Trophoblast cell (in vitro differentiated cells and primary cell): ENCODE measurements at regions not wholly inside any gene's neighbourhood (a gene's known extent, or its start where the extent isn't known, plus 50 kb on each side); places are given as distances from the start of the nearest gene placed in this dataset.

ENCODE experiments used
- DNase-seq, 2 donors: peaks; one replicate each; pipeline ENCODE4 v3.0.0-alpha.2; 2016
- H2AFZ ChIP-seq: 2 replicates; pipeline ENCODE4 v1.6.1; 2013; ENCODE audit warnings: low read length, moderate library complexity, mild to moderate bottlenecking; ENCODE audit not compliant: insufficient read depth, poor library complexity
- H2AK5ac ChIP-seq: 2 replicates; pipeline ENCODE4 v1.6.1; 2013; ENCODE audit warnings: mild to moderate bottlenecking, low read length
- H2BK120ac ChIP-seq: 2 replicates; pipeline ENCODE4 v1.6.1; 2013; ENCODE audit warnings: low read length, mild to moderate bottlenecking, moderate library complexity; ENCODE audit not compliant: insufficient read depth, poor library complexity
- H2BK12ac ChIP-seq: 2 replicates; pipeline ENCODE4 v1.6.1; 2013; ENCODE audit warnings: mild to moderate bottlenecking, low read length, moderate library complexity
- H2BK5ac ChIP-seq: 2 replicates; pipeline ENCODE4 v1.6.1; 2013; ENCODE audit warnings: low read length, low read depth, moderate library complexity, mild to moderate bottlenecking; ENCODE audit not compliant: poor library complexity
- H3K14ac ChIP-seq: 2 replicates; pipeline ENCODE4 v1.6.1; 2013; ENCODE audit warnings: mild to moderate bottlenecking, low read length
- H3K18ac ChIP-seq: 2 replicates; pipeline ENCODE4 v1.6.1; 2013; ENCODE audit warnings: mild to moderate bottlenecking, low read length
- H3K23ac ChIP-seq: 2 replicates; pipeline ENCODE4 v1.6.1; 2013; ENCODE audit warnings: low read length
- H3K27ac ChIP-seq: 2 replicates; pipeline ENCODE4 v1.5.1; 2013; ENCODE audit warnings: low read depth, mild to moderate bottlenecking, inconsistent platforms, low read length, moderate library complexity
- H3K27me3 ChIP-seq: 2 replicates; pipeline ENCODE4 v1.6.1; 2013; ENCODE audit warnings: inconsistent platforms, mild to moderate bottlenecking, low read length, moderate library complexity; ENCODE audit not compliant: insufficient read depth
- H3K36me3 ChIP-seq, 2 experiments: 1 replicate in 1 of 2; 2 replicates in 1 of 2; pipeline ENCODE4 v1.6.1; 2013; ENCODE audit warnings: low read length in 2 of 2, mild to moderate bottlenecking in 2 of 2, moderate library complexity in 1 of 2; ENCODE audit not compliant: insufficient read depth in 2 of 2, control insufficient read depth in 1 of 2
- H3K4ac ChIP-seq: 2 replicates; pipeline ENCODE4 v1.6.1; 2013; ENCODE audit warnings: low read depth, mild to moderate bottlenecking, low read length, moderate library complexity
- H3K4me1 ChIP-seq, 2 experiments: 1 replicate in 1 of 2; 2 replicates in 1 of 2; pipeline ENCODE4 v1.6.1; 2013; ENCODE audit warnings: low read length in 2 of 2, mild to moderate bottlenecking in 2 of 2, moderate library complexity in 1 of 2; ENCODE audit not compliant: insufficient read depth in 2 of 2, control insufficient read depth in 1 of 2
- H3K4me2 ChIP-seq: 2 replicates; pipeline ENCODE4 v1.6.1; 2013; ENCODE audit warnings: inconsistent platforms, mild to moderate bottlenecking, low read length, moderate library complexity
- H3K4me3 ChIP-seq: 2 replicates; pipeline ENCODE4 v1.5.1; 2013; ENCODE audit warnings: mild to moderate bottlenecking, low read depth, low read length, inconsistent platforms
- H3K79me1 ChIP-seq: one replicate; pipeline ENCODE4 v1.6.1; 2013; ENCODE audit warnings: low read length
- H3K79me2 ChIP-seq: 2 replicates; pipeline ENCODE4 v1.6.1; 2013; ENCODE audit warnings: low read length, mild to moderate bottlenecking; ENCODE audit not compliant: control insufficient read depth, insufficient read depth, poor library complexity
- H3K9ac ChIP-seq: 2 replicates; pipeline ENCODE4 v1.6.1; 2013; ENCODE audit warnings: mild to moderate bottlenecking, low read length
- H3K9me3 ChIP-seq: 2 replicates; pipeline ENCODE4 v1.6.1; 2013; ENCODE audit warnings: low read depth, mild to moderate bottlenecking, control low read depth, inconsistent platforms, low read length; ENCODE audit not compliant: insufficient read depth
- H4K12ac ChIP-seq: 2 replicates; pipeline ENCODE4 v1.6.1; 2013; ENCODE audit warnings: low read depth, mild to moderate bottlenecking, low read length, moderate library complexity
- H4K8ac ChIP-seq: 2 replicates; pipeline ENCODE4 v1.6.1; 2013; ENCODE audit warnings: low read depth, mild to moderate bottlenecking, low read length, moderate library complexity
- H4K91ac ChIP-seq: one replicate; pipeline ENCODE4 v1.6.1; 2013; ENCODE audit warnings: low read depth, mild to moderate bottlenecking, low read length, moderate library complexity
- WGBS: extraction: QIAGEN DNeasy Blood & Tissue Kit; methylation state at CpG from one replicate; pipeline ENCODE4 v1.1.7; 2013; ENCODE audit warnings: missing lambda C conversion rate; ENCODE audit not compliant: insufficient read length, insufficient coverage; ENCODE audit errors: extremely low coverage; 5-methylcytosine and 5-hydroxymethylcytosine counted together

- Histone ChIP-seq H3K9ac (no peak overlapping the region), H3K18ac (no peak overlapping the region), H3K79me1 (no peaks in the 10 kb centered on the region), H2BK120ac (no peak overlapping the region), H3K4me3 (no peak overlapping the region), H3K79me2 (no peaks in the 10 kb centered on the region), H2AK5ac (no peak overlapping the region), H3K4me2 (no peak overlapping the region), H4K8ac (no peak overlapping the region), H3K27ac (no peak overlapping the region), H3K4me1 (no peaks in the 10 kb centered on the region), H3K36me3 (no peaks in the 10 kb centered on the region), H2AFZ (no peak overlapping the region), H4K12ac (no peak overlapping the region), H3K23ac (no peak overlapping the region), H2BK12ac (no peak overlapping the region), H3K9me3 (no peaks in the 10 kb centered on the region), H3K4ac (no peak overlapping the region), H4K91ac (no peak overlapping the region), H3K27me3 (no peaks in the 10 kb centered on the region), H2BK5ac (no peak overlapping the region), H3K14ac (no peak overlapping the region)
- WGBS = no CpG with 5 or more reads among the region's 2 CpGs
- no peak for DNase-seq
These were observed 348.2 kb downstream of the IRX1 start for GRCh38 chr5:3943859-3944258.

DNA sequence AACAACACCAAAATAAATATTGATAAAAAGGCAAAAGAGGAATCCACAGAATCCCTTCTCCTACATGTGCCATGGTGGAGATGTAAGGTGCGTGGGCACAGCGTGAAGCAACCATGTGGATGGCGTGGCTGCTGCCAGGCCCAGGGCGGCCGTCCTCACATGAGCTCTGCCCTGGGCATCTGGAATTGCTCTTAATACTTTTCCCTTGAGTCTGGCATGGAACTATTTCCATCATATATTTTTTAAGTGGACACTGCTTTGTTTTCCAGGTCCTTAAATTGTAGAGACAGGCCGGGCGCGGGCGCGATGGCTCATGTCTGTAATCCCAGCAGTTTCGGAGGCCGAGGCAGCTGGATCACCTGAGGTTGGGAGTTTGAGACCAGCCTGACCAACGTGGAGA is 349.3 kb downstream of the IRX1 start:
- Histone ChIP-seq H2AK5ac (no peak overlapping the region), H3K36me3 (no peaks in the 10 kb centered on the region), H4K8ac (no peak overlapping the region), H3K79me1 (no peaks in the 10 kb centered on the region), H3K14ac (no peak overlapping the region), H3K9me3 (peaks cover 3% of the 10 kb centered on the region), H3K27me3 (no peaks in the 10 kb centered on the region), H3K4ac (no peak overlapping the region), H3K79me2 (no peaks in the 10 kb centered on the region), H2BK5ac (no peak overlapping the region), H3K4me2 (no peak overlapping the region), H3K27ac (no peak overlapping the region), H4K91ac (no peak overlapping the region), H3K18ac (no peak overlapping the region), H3K4me3 (no peak overlapping the region), H4K12ac (no peak overlapping the region), H2AFZ (no peak overlapping the region), H2BK120ac (no peak overlapping the region), H3K23ac (no peak overlapping the region), H3K9ac (no peak overlapping the region), H3K4me1 (no peaks in the 10 kb centered on the region), H2BK12ac (no peak overlapping the region)
- no peak for DNase-seq
- WGBS = no CpG with 5 or more reads among the region's 13 CpGs

DNA sequence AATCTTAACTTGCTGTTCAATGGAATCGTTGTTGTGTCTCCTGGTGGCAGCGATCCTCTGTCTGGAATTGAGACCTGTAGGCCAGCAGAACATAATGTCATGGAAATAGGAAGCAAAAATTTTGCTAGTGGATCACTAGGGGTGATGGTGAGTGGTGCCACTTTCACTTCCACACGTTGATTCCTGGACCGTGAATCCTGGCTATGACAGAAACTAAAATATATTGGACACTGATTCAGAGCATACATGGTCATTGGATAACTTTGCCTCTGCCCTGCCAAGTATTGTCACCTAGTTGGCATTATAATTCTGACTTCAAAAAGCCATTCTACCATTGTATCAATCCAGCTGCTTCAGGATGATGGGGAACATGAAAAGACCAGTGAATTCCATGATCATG is 353.2 kb downstream of the IRX1 start:
- no peaks in the 10 kb centered on the region for H3K27me3 ChIP-seq
- H3K4me1 ChIP-seq = no peaks in the 10 kb centered on the region
- H4K8ac ChIP-seq = no peak overlapping the region
- H3K18ac ChIP-seq = no peak overlapping the region
- no peak overlapping the region for H3K27ac ChIP-seq
- no peak overlapping the region for H3K4me3 ChIP-seq
- no peak overlapping the region for H3K14ac ChIP-seq
- no peak overlapping the region for H2BK5ac ChIP-seq
- no peaks in the 10 kb centered on the region for H3K79me1 ChIP-seq
- H3K79me2 ChIP-seq = no peaks in the 10 kb centered on the region
- no peak overlapping the region for H2BK120ac ChIP-seq
- no peak overlapping the region for H4K91ac ChIP-seq
- WGBS = no CpG with 5 or more reads among the region's 4 CpGs
- no peak overlapping the region for H2AFZ ChIP-seq
- DNase-seq = no peak
- no peak overlapping the region for H3K4me2 ChIP-seq
- no peak overlapping the region for H2AK5ac ChIP-seq
- no peak overlapping the region for H3K23ac ChIP-seq
- no peak overlapping the region for H2BK12ac ChIP-seq
- no peaks in the 10 kb centered on the region for H3K36me3 ChIP-seq
- H3K9ac ChIP-seq = no peak overlapping the region
- H4K12ac ChIP-seq = no peak overlapping the region
- H3K9me3 ChIP-seq = peaks cover 4% of the 10 kb centered on the region
- H3K4ac ChIP-seq = no peak overlapping the region

- H3K4me1 ChIP-seq = no peaks in the 10 kb centered on the region
- no peak overlapping the region for H3K4ac ChIP-seq
- no peak overlapping the region for H3K4me3 ChIP-seq
- no peaks in the 10 kb centered on the region for H3K36me3 ChIP-seq
- H4K8ac ChIP-seq = no peak overlapping the region
- H3K14ac ChIP-seq = no peak overlapping the region
- no peak overlapping the region for H3K18ac ChIP-seq
- H2AK5ac ChIP-seq = no peak overlapping the region
- H2AFZ ChIP-seq = no peak overlapping the region
- no peak overlapping the region for H2BK5ac ChIP-seq
- no peak for DNase-seq
- no peak overlapping the region for H3K4me2 ChIP-seq
- no peak overlapping the region for H3K9ac ChIP-seq
- H2BK12ac ChIP-seq = no peak overlapping the region
- no CpG with 5 or more reads among the region's 3 CpGs for WGBS
- no peak overlapping the region for H4K91ac ChIP-seq
- no peak overlapping the region for H3K27ac ChIP-seq
- no peak overlapping the region for H3K23ac ChIP-seq
- peaks cover 7% of the 10 kb centered on the region for H3K9me3 ChIP-seq
- no peak overlapping the region for H2BK120ac ChIP-seq
- no peak overlapping the region for H4K12ac ChIP-seq
- H3K79me2 ChIP-seq = no peaks in the 10 kb centered on the region
- H3K27me3 ChIP-seq = no peaks in the 10 kb centered on the region
- no peaks in the 10 kb centered on the region for H3K79me1 ChIP-seq
These were observed 358.6 kb downstream of the IRX1 start for GRCh38 chr5:3954199-3954598.
